GM12878 (cell line): ENCODE measurements at regions not wholly inside any gene's neighbourhood (a gene's known extent, or its start where the extent isn't known, plus 50 kb on each side); places are given as distances from the start of the nearest gene placed in this dataset.

Experiments
- ATAC-seq: fragments of 200-7000 bp; cut with Tn5 transposase; 3 replicates; pipeline ENCODE4 v1.9.1; 2020; ENCODE audit warnings: mild to moderate bottlenecking, moderate library complexity
- BruUV-seq: library from RNA; stranded (reverse); fragments of 400-500 nt; replicated peaks from 2 replicates; lab custom pipeline; 2021; lab: Mats Ljungman, UMichigan
- CTCF ChIA-PET: fragments of 300-600 bp; sonication (Branson Sonifier 250); formaldehyde crosslinking; extraction: SDS; loops from one replicate; lab custom pipeline; 2021; ENCODE audit warnings: inconsistent platforms; lab: Yijun Ruan, JAX
- POLR2A ChIA-PET: fragments of 350-600 bp; formaldehyde crosslinking; extraction: SDS; loops from one replicate; lab custom pipeline; 2021; ENCODE audit warnings: inconsistent platforms; lab: Charles Lee
- RAD21 ChIA-PET: fragments of 300-600 bp; sonication (Branson Sonifier 250); formaldehyde crosslinking; loops from one replicate; lab custom pipeline; 2023; ENCODE audit warnings: antibody characterized with exemption; ENCODE audit not compliant: unreplicated experiment; lab: Charles Lee
- SMC1A ChIA-PET: fragments of 300-600 bp; sonication (Branson Sonifier 250); formaldehyde crosslinking; loops from one replicate; lab custom pipeline; 2023; ENCODE audit not compliant: unreplicated experiment, uncharacterized antibody; lab: Charles Lee
- DNase-seq: peaks from one replicate; pipeline ENCODE4 v3.0.0-alpha.2; 2011; ENCODE audit warnings: low read depth, low spot score
- FAIRE-seq: peaks from 3 replicates; lab custom pipeline; 2011; peaks lifted over from hg19 to GRCh38; lab: Jason Lieb, UNC
- H2AFZ ChIP-seq: 2 replicates; pipeline ENCODE4 v1.6.0; 2011; ENCODE audit warnings: low read depth, low read length, control low read depth; ENCODE audit not compliant: control insufficient read depth
- H3K27ac ChIP-seq: 2 replicates; pipeline ENCODE4 v1.5.1; 2011; ENCODE audit warnings: control low read depth; ENCODE audit not compliant: control insufficient read depth, insufficient read depth
- H3K27me3 ChIP-seq, 2 experiments: replicated peaks in 1 of 2; 2 replicates each; pipeline versions ENCODE4 v1.6.0 to v1.6.1; 2011; ENCODE audit warnings: low read length in 1 of 2; ENCODE audit not compliant: control insufficient read depth in 2 of 2, insufficient read depth in 2 of 2
- H3K36me3 ChIP-seq, 2 experiments: 2 replicates each; pipeline ENCODE4 v1.5.1; 2011; ENCODE audit warnings: low read length in 1 of 2; ENCODE audit not compliant: control insufficient read depth in 2 of 2, insufficient read depth in 2 of 2
- H3K4me1 ChIP-seq: 2 replicates; pipeline ENCODE4 v1.6.1; 2011; ENCODE audit warnings: mild to moderate bottlenecking, low read length, moderate library complexity, mixed read lengths; ENCODE audit not compliant: control insufficient read depth, insufficient read depth
- H3K4me2 ChIP-seq: 2 replicates; pipeline ENCODE4 v1.6.0; 2011; ENCODE audit warnings: control low read depth; ENCODE audit not compliant: control insufficient read depth, insufficient read depth
- H3K4me3 ChIP-seq: fragments of 200-600 bp; sonication (generic); 2 replicates; pipeline ENCODE4 v1.5.1; 2016
- H3K79me2 ChIP-seq: 2 replicates; pipeline ENCODE4 v1.6.0; 2011; ENCODE audit warnings: low read length; ENCODE audit not compliant: control insufficient read depth, insufficient read depth
- H3K9ac ChIP-seq: 2 replicates; pipeline ENCODE4 v1.8.0; 2011; ENCODE audit warnings: low read length, control low read depth, mixed read lengths; ENCODE audit not compliant: control insufficient read depth, insufficient read depth
- H3K9me3 ChIP-seq: replicated peaks from 3 replicates; pipeline ENCODE4 v1.5.1; 2011; ENCODE audit warnings: mild to moderate bottlenecking, low read length; ENCODE audit not compliant: control insufficient read depth, insufficient read depth
- H4K20me1 ChIP-seq: 2 replicates; pipeline ENCODE4 v1.6.0; 2011; ENCODE audit not compliant: control insufficient read depth, insufficient read depth
- CBFB ChIP-seq: IDR thresholded peaks from 2 replicates; pipeline ENCODE4 v1.6.1; 2016; ENCODE audit warnings: antibody characterized with exemption, low read depth
- EGR1 ChIP-seq, 2 experiments: IDR thresholded peaks; 1 replicate in 1 of 2; 2 replicates in 1 of 2; pipeline ENCODE4 v1.6.1; 2011 to 2012; ENCODE audit warnings: low read depth in 2 of 2, low read length in 2 of 2, borderline replicate concordance in 1 of 2, mild to moderate bottlenecking in 1 of 2, moderate library complexity in 1 of 2
- HCFC1 ChIP-seq: fragments of 150-350 bp; IDR thresholded peaks from 2 replicates; pipeline ENCODE4 v1.6.1; 2014; ENCODE audit warnings: low read length
- IRF5 ChIP-seq: fragments of 450-650 bp; IDR thresholded peaks from 2 replicates; pipeline ENCODE4 v1.6.1; 2017; ENCODE audit warnings: borderline replicate concordance
- MEF2A ChIP-seq: IDR thresholded peaks from 2 replicates; pipeline ENCODE4 v1.6.1; 2011; ENCODE audit warnings: low read depth, mild to moderate bottlenecking, low read length, moderate library complexity; ENCODE audit not compliant: insufficient read depth
- POU2F2 ChIP-seq: IDR thresholded peaks from 3 replicates; pipeline ENCODE4 v1.6.1; 2011; ENCODE audit warnings: low read depth, mild to moderate bottlenecking, low read length, borderline replicate concordance
- SPI1 ChIP-seq: IDR thresholded peaks from 2 replicates; pipeline ENCODE4 v1.6.1; 2011; ENCODE audit warnings: low read depth, mild to moderate bottlenecking, low read length, moderate library complexity, borderline replicate concordance; ENCODE audit not compliant: insufficient read depth
- WGBS: methylation state at CpG from one replicate; pipeline ENCODE4 v1.1.6; 2016; ENCODE audit warnings: low lambda C conversion rate; ENCODE audit not compliant: insufficient replicate concordance, insufficient coverage; ENCODE audit errors: missing lambda C conversion rate; 5-methylcytosine and 5-hydroxymethylcytosine counted together
- in situ Hi-C: fragments of 300-500 bp; cut with MboI; formaldehyde crosslinking; loops from 9 replicates; pipeline ENCODE4 v1.14.3; 2018; ENCODE audit warnings: mixed read lengths
- intact Hi-C: fragments of 100-400 bp; cut with micrococcal nuclease; formaldehyde crosslinking; loops from one replicate; pipeline ENCODE4 v1.14.2; 2022; ENCODE audit not compliant: unreplicated experiment
- TF ChIP-seq, protein P1 (sequence below): fragments of 450-650 bp; IDR thresholded peaks from 2 replicates; pipeline ENCODE4 v1.6.1; 2016; ENCODE audit warnings: mild to moderate bottlenecking
- TF ChIP-seq, protein P2 (sequence below): fragments of 450-650 bp; IDR thresholded peaks from 2 replicates; pipeline ENCODE4 v1.6.1; 2017; ENCODE audit warnings: antibody characterized with exemption, mild to moderate bottlenecking, moderate library complexity

- in situ Hi-C loops (no loop called here), intact Hi-C loops (no loop called here)
- H3K79me2 ChIP-seq: no peaks in the 10 kb centered on the region
- SMC1A ChIA-PET: no interaction called here
- H3K9ac ChIP-seq: no peak overlapping the region
- no peak for ATAC-seq
- H3K4me3 ChIP-seq: no peak overlapping the region
- no peaks in the 10 kb centered on the region for H3K27me3 ChIP-seq
- no peak for FAIRE-seq
- CTCF ChIA-PET: no interaction called here
- H4K20me1 ChIP-seq: no peaks in the 10 kb centered on the region
- TF ChIP-seq CBFB (no peak), MEF2A (no peak), HCFC1 (no peak), EGR1 (IDR thresholded peaks at IDR 0.05; ENCODE audit: borderline replicate concordance in 1 of 2, low read depth in 2 of 2, low read length in 2 of 2) (no peak), SPI1 (no peak), IRF5 (no peak), POU2F2 (no peak)
- TF ChIP-seq, protein P1, sequence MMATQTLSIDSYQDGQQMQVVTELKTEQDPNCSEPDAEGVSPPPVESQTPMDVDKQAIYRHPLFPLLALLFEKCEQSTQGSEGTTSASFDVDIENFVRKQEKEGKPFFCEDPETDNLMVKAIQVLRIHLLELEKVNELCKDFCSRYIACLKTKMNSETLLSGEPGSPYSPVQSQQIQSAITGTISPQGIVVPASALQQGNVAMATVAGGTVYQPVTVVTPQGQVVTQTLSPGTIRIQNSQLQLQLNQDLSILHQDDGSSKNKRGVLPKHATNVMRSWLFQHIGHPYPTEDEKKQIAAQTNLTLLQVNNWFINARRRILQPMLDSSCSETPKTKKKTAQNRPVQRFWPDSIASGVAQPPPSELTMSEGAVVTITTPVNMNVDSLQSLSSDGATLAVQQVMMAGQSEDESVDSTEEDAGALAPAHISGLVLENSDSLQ: no peak
- TF ChIP-seq, protein P2, sequence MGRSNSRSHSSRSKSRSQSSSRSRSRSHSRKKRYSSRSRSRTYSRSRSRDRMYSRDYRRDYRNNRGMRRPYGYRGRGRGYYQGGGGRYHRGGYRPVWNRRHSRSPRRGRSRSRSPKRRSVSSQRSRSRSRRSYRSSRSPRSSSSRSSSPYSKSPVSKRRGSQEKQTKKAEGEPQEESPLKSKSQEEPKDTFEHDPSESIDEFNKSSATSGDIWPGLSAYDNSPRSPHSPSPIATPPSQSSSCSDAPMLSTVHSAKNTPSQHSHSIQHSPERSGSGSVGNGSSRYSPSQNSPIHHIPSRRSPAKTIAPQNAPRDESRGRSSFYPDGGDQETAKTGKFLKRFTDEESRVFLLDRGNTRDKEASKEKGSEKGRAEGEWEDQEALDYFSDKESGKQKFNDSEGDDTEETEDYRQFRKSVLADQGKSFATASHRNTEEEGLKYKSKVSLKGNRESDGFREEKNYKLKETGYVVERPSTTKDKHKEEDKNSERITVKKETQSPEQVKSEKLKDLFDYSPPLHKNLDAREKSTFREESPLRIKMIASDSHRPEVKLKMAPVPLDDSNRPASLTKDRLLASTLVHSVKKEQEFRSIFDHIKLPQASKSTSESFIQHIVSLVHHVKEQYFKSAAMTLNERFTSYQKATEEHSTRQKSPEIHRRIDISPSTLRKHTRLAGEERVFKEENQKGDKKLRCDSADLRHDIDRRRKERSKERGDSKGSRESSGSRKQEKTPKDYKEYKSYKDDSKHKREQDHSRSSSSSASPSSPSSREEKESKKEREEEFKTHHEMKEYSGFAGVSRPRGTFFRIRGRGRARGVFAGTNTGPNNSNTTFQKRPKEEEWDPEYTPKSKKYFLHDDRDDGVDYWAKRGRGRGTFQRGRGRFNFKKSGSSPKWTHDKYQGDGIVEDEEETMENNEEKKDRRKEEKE: no peak
- RAD21 ChIA-PET: no interaction called here
- WGBS: 41% methylated on average over 5 of the region's 5 CpGs
- no peaks in the 10 kb centered on the region for H3K36me3 ChIP-seq
- no peak overlapping the region for H2AFZ ChIP-seq
- no peak overlapping the region for H3K4me2 ChIP-seq
- DNase-seq: no peak
- H3K27ac ChIP-seq: no peak overlapping the region
- POLR2A ChIA-PET: no interaction called here
- no peaks in the 10 kb centered on the region for H3K9me3 ChIP-seq
- BruUV-seq: no TSS peak
- no peaks in the 10 kb centered on the region for H3K4me1 ChIP-seq
Measured at GRCh38 chr7:49611951-49612350, 161.5 kb upstream of the VWC2 start.
